Epithelial cell of esophagus (primary cell): ENCODE measurements at regions not wholly inside any gene's neighbourhood (a gene's known extent, or its start where the extent isn't known, plus 50 kb on each side); places are given as distances from the start of the nearest gene placed in this dataset.

Experiments
- DNase-seq: peaks from one replicate; pipeline ENCODE4 v3.0.0; 2010; ENCODE audit warnings: low read depth
- H3K4me3 ChIP-seq: 2 replicates; pipeline ENCODE4 v1.5.1; 2011; ENCODE audit warnings: mild to moderate bottlenecking, low read length, control low read depth
- CTCF ChIP-seq: IDR thresholded peaks from 2 replicates; pipeline ENCODE4 v1.5.1; 2011; ENCODE audit warnings: low read depth, mild to moderate bottlenecking, low read length, control low read depth, inconsistent platforms; ENCODE audit not compliant: insufficient read depth; ENCODE audit errors: missing control alignments

- DNase-seq: no peak
- H3K4me3 ChIP-seq: no peak overlapping the region
- TF ChIP-seq CTCF: no peak
These were observed 103.8 kb downstream of the UNCX start for GRCh38 chr7:1336509-1336908.

- no peak overlapping the region for H3K4me3 ChIP-seq
- no peak for TF ChIP-seq CTCF
- no peak for DNase-seq
These were observed 106.9 kb downstream of the UNCX start for GRCh38 chr7:1339611-1340010.

- no peak for TF ChIP-seq CTCF
- no peak overlapping the region for H3K4me3 ChIP-seq
- no peak for DNase-seq
These were observed 107.4 kb downstream of the UNCX start for GRCh38 chr7:1340031-1340430.

- DNase-seq: no peak
- no peak overlapping the region for H3K4me3 ChIP-seq
- no peak for TF ChIP-seq CTCF
These were observed 108.0 kb downstream of the UNCX start for GRCh38 chr7:1340461-1341360.

GRCh38 chr7:1341361-1342089 is 108.9 kb downstream of the UNCX start:
- no peak for TF ChIP-seq CTCF

GRCh38 chr7:1342090-1342640 is 109.5 kb downstream of the UNCX start:
- H3K4me3 ChIP-seq: no peak overlapping the region
- no peak for TF ChIP-seq CTCF
- no peak for DNase-seq

More at GRCh38 chr7:1341361-1342089, 108.9 kb downstream of the UNCX start:
- H3K4me3 ChIP-seq: no peak overlapping the region
- no peak for DNase-seq

- no peak for DNase-seq
- TF ChIP-seq CTCF: no peak
These were observed 110.9 kb downstream of the UNCX start for GRCh38 chr7:1343551-1343950.

More at GRCh38 chr7:1343551-1343950, 110.9 kb downstream of the UNCX start:
- H3K4me3 ChIP-seq: no peak overlapping the region
